Stimulated activated CD4-positive, alpha-beta T cell treated with anti-CD3 and anti-CD28 coated beads, Interleukin-2, amount 100 ng/mL, for 48 hours (primary cell): ENCODE measurements at regions not wholly inside any gene's neighbourhood (a gene's known extent, or its start where the extent isn't known, plus 50 kb on each side); places are given as distances from the start of the nearest gene placed in this dataset.
"Not testable (repeated sequence)": the region's sequence is repeated elsewhere in the genome, so short reads cannot be mapped to it uniquely, and the experiment has no call there.

Source experiments
- DNase-seq, 2 donors: peaks; one replicate each; pipeline ENCODE4 v3.0.0-alpha.2; 2020

DNA sequence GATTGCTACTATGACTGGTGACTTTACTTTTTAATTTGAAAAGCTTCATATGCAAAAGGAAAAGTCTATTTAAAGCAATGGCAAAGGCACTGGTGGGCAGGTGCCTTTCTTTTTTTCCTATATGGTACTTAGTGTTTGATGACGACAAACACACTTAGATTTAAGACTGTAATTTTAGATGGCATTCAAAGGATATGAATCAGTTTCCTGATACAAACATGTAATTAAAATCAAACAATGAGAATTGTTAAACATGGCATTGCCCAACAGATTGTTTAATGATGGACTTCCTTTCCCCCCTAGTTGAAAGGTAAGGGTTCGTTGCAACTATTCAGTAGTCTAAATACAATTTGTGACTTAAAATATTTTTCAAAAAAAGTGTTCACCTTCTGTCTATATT is 106.5 kb upstream of the SEMA3C start:
- DNase-seq, result no peak

- no peak for DNase-seq
These were observed 96.1 kb upstream of the SEMA3C start for GRCh38 chr7:81014908-81015307.

DNA sequence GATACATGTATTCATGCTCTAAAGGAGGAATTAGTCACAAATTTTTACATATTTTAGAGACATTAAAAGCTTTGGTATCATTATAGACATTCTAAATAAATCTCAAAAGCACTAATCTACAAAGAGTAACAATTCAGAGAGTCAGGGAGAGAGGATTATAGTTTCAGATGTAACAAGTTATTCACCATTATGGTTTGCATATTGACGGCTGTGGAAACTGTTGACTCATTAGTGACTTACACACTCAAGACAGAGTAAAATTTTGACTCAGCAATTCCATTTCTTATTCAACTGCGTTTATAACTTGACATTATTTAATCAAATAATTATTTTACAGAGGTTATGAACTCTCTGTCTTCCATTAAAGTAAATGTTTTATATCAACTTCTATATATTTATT is 95.4 kb upstream of the SEMA3C start:
- DNase-seq, result no peak

DNA sequence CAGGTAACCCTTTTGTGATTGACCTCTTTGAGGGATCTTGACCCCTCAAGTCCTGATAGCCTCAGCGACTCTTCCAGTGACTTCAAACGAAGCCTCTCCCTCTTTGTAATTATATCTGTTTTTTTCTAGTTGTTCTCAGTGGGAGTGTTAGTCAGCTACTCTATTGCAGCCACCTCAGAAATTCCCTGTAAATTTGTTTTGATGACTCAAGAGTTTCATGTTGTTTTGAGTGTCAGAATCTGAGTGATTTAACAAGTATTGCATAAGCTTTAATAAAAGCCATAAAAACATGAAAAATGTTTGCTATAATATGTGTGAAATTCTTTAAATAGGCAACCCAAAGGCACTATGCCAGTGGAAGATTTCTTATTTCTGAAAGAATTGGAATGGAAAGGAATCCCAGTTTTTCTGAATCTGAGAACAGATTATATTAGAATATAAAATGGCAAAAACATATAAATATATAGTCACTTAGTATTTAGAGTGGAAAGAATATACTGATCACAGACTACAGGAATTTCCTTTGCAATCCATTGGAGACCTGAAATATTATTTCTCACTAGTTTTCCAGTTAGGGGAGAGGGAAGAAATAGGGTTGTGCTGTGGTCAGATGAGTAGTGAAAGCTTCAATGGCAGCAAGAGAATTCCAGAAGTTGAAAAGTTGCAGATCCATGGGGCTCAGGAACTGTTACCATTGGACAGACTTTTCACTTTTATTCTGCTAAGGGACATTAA is 94.4 kb upstream of the SEMA3C start:
- no peak for DNase-seq

- no peak for DNase-seq
These were observed 90.0 kb upstream of the SEMA3C start for GRCh38 chr7:81008901-81009300.

DNA sequence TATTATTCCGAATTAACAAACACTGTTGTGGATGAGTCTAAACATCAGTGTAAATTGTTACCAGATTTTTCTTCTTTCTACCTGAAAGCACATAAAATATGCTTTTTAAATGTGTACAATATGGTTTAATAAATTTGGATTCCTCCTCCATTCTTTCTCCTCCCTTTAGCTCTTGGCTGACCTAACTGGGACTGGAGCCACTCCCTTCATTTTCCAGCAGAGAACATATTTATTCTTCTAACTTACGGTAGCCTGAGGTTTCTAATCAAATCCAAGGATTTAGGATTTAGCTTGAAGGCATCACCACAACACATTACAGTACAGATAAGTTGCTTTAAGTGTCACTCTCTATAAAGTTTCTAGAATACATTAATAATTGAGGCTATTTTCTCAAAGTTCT is 88.2 kb upstream of the SEMA3C start:
- no peak for DNase-seq

- DNase-seq, result no peak
These were observed 86.4 kb upstream of the SEMA3C start for GRCh38 chr7:81005254-81005653.

DNA sequence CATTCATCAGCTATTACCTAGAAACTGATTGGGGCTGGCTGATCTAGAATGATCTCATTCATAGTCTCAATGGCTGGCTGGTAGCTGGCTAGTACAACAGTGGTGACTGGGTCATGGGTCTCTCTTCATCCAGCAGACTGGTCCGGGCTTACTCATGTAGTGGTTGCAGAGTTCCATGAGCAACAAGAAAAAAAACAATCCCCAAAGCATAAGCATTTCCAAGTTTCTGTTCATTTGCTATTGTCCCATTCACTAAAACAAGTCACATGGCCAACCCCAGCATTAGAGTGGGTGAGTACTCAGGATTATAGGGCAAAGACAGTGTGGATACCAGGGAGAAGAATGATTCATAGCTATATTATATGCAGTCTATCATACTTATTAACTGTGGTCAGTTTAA is 85.2 kb upstream of the SEMA3C start:
- DNase-seq, result no peak

- no peak for DNase-seq
These were observed 84.5 kb upstream of the SEMA3C start for GRCh38 chr7:81003326-81003725.

GRCh38 chr7:81002421-81002820 is 83.6 kb upstream of the SEMA3C start:
- no peak for DNase-seq

DNA sequence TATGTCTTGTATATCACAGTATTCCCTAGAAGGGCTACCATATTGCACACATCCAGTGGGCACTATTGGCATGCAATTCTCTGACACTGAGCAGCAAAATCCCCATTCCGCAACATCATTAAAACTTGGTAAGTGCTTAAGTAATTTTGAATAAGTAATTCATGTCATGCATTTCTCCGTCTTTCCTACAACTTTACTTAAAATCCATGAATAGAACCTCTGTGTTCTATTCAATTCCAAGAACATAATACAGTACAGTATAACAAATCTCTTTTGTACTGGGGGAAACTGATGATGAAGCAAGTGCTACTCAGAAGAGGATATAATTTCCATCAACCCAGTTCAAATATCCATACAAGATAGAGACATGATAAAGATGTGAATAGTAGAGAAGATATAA is 80.9 kb upstream of the SEMA3C start:
- no peak for DNase-seq

GRCh38 chr7:80999100-80999499 is 80.2 kb upstream of the SEMA3C start:
- no peak for DNase-seq

DNA sequence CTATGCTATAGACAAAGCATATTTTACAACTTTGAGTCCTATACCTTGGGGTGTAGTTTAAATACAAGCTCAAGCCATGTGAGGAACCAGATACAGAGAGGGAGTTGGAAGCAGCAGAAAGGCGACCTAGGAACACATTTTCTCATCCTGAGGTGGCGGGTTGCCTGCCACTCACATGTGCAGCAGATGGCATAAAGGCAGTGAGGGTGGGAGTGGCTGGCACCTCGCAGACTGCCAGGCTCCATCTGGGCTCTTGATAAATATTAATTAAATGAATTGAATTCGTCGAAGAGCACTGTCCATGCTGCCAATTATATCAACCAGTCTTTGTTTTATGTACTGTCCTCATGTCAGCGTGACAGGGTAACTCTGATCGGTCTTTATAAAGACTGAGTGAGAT is 79.0 kb upstream of the SEMA3C start:
- no peak for DNase-seq

- not testable (repeated sequence) for DNase-seq
These were observed 77.4 kb upstream of the SEMA3C start for GRCh38 chr7:80996236-80996635.

GRCh38 chr7:80991654-80992053 is 72.8 kb upstream of the SEMA3C start:
- no peak for DNase-seq

GRCh38 chr7:80984619-80985018 is 65.8 kb upstream of the SEMA3C start:
- DNase-seq, result no peak

GRCh38 chr7:80981405-80981804 is 62.6 kb upstream of the SEMA3C start:
- no peak for DNase-seq

DNA sequence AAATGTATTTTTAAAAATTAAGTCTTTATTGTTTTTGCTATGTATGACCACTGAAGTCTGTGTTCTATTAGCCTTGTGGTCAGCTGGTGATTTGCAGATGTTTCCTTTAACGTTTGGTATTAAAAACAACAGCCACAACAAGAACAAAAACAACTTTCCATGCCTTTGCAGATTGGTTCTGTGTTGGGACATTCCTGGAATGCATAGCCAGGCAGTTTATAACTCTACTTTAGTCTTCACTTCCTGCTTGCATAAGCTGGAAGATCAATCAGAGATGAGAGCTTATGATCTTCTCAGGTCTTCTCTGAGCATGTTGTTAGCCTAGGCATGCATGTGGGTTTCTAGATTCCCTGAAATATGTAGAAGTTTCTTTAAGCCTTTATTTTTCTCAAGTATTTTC is 58.9 kb upstream of the SEMA3C start:
- DNase-seq, result no peak

DNA sequence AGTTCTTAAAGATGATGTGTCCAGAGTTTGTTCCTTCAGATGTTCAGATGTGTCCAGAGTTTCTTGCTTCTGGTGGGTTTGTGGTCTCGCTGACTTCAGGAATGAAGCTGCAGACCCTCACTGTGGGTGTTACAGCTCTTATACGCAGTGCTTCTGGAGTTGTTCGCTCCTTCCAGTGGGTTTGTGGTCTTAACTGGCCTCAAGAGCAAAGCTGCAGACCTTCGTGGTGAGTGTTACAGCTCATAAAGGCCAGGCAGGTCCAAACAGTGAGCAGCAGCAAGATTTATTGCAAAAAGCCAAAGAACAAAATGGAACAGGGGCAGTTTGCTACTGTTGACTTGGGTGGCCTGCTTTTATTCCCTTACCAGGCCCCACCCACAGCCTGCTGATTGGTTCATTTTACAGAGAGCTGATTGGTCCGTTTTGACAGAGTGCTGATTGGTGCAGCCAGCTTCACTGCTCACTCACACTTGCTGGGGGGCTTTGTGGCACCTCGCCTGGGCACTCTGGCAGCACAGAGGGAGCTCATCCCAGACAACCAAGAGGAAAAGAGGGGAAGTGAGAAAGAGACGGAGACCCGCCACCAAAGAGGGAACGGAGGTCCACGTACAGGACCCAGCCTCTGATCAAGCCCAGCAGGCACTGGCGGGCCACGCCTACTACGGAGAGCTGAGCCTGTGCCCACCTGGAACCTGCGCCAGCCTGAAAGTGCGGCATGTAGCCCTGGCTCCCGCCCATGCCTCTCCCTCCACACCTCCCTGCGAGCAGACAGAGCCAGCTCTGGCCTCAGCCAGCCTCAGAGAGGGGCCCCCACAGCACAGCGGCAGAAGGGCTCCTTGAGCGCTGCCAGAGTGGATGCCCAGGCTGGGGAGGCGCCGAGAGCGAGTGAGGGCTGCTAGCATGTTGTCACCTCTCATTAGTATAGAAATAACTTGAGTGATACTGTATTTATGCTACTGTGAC is 55.8 kb upstream of the SEMA3C start:
- no peak for DNase-seq

DNA sequence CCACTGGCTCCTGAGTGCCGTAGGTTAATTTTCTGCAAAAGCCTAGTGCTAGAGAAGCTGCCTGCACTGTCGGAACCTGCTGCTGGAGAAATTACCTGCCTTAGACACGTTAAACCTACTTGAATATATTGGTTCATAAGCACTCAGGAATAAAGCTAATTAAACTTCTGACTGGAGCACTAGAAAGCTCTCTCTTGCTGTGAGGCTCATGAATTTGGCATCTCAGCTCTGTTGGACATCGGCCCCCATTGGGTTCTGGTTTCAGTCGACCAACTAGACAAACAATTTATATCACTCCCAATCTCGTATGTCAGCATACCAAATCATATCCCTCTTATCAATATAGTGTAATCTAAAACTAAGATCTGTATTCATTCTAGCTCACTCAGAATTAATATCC is 52.4 kb upstream of the SEMA3C start:
- DNase-seq, result no peak
